NK-92 treated with Interleukin-12 subunit alpha and Interleukin-12 subunit beta, amount 100 ng/mL, for 24 hours (cell line): ENCODE measurements at regions not wholly inside any gene's neighbourhood (a gene's known extent, or its start where the extent isn't known, plus 50 kb on each side); places are given as distances from the start of the nearest gene placed in this dataset.

Experiments used
- DNase-seq: peaks from one replicate; lab custom pipeline; 2025; lab: John Stamatoyannopoulos, UW

DNA sequence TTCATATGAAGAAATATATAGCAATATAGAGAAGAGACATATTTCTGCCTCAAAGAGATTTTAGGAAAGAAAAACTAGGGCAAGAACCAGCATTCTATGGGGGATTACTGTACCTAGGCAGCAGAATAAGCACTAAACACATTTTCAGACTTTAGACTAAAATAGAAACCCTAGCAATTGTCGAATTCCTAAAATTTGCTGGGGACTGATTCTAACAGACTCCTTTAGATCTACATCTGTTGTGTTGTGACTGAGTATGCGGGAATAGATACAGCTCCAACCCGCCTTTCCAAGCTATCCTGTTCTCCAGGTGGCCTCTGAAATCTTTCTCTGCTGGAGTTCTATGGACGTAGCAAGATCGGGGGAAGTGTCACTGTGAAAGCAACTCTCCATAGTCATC is 482.2 kb downstream of the NTRK2 start:
- no peak for DNase-seq

DNA sequence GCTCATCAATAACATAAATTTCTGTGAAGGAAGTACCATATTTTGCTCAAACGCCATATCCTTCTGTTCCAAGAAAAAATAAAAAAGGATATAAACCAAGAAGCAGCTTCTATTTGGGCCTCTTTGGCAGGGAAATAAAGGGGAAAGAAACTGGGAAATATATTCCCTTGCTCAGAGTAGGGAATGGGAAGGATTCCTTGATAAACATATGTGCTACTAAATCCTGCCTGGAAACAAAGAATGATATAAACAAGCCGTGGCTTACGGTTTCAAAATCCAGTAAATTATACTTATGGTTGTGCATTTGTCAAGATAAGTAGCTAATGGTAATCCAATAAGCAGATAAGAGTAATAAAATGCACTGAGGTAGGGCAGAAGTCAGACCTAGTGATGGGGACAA is 481.6 kb downstream of the NTRK2 start:
- no peak for DNase-seq

DNA sequence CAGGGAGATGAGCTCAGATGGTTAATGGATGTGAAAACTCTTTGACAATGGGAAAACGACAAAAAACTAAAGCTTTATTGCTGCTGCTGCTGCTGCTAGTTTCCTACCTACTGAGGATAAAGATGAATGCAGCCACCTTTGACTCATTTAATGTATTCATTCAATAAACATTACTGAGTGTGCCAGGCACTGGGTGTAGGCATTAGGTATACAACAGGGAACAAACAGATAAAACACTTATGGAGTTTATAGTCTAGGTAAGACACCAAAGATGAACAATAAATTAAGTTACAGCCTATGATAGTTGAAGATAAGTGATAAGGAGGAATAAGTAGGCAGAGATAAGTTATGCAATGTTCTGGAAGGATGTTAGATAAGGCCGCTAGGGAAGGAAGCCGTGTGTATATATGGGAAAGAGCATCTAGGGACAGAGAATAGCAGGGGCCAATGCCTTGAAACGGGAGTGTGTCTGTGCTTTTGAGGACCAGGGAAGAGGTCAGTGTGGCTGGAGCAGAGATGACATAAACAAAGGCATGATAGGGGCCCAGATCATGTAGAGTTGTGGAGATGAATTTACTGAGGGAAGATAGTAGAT is 477.6 kb downstream of the NTRK2 start:
- DNase-seq = no peak

DNA sequence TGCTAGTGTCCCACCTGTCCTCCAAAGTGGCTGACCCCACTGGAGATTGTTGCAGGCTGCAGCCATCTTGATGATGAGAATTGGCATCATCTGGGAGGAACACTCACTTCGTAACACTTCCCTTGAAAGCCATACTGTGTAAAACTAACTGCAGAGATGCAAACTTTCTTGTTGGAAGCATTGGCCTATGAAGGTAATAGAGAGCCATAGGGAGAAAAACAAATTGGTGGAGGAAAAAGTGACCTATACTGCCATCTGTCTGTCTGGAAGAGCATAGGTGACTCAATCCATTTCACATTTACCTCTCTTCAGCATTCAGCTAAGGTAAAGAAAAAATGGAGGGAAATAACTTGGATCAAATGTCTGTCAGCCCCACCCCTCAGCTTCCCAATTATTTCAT is 473.4 kb downstream of the NTRK2 start:
- DNase-seq = no peak

DNA sequence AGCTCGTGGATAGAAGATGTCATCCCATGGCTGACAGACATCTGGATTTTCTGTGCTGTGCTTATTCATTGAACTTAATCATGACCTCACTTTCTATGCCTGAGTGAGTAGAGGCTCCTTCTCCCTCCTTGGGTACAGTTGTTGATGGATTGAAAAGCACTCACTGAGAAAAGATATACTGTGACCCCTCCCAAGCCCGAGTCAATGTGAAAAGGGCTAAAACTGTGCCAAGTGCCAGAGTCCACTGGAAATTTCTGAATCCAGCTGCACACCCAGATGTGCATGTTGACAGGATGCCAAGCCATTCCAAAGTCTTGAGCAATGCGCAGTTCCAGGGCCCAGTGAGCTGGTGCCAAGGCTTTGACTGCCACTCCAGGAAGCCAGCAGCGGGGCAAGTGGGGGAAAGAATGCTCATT is 473.0 kb downstream of the NTRK2 start:
- DNase-seq = no peak

DNA sequence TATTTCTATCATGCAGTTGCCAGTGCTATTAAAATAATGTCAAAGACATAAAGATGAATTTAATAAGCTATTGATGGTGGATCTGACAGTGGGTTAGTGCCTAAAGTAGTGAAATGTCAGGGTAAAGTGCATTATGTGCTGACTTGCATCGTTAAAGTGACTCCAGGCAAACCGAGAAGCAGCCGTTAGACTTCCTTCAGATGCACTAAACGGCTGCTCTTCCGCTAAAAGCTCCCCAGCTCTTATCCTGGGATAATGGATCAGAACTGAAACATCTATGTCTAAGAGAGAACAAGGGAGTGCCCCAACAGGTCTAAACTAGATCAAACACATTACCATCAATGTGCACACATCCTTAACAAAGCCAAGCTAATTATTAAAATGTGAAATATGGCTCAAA is 468.2 kb downstream of the NTRK2 start:
- no peak for DNase-seq

DNA sequence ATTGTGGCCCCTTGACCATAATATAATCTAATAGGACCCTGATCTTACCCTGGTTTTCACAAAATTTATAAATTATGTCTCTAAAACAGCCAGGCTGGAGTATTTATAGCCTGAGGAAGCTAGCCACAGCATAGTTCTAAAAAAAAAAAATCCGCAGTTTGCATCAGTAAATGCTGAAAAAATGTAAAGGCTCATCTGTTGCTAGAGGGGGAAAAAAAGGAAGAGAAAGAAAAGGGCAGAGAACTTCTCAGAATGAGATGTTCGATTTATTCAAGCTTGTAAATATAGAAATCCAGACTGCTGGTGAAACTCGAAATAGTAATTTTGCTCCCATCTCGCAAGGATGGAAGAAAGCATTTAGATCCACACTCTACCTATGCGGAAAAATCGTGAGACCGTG is 467.5 kb downstream of the NTRK2 start:
- DNase-seq = no peak

DNA sequence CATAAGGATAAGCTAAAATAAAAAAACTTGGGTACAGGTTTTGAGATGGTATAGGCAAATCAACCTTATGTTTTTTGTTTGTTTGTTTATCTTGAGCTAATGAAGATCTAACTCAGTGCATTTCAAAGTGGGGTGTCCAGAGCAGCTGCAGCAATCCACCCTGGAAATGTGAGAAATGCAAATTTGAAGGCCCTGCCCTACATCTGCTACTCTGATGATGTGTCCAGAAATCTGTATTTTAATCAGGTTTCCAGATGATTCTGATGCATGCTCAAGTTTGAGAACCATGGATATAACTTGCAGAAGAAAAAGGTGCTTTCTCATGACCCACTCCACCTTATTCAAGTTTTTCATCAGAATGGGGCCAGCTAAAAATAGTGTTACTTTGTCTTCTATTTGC is 467.0 kb downstream of the NTRK2 start:
- DNase-seq = no peak

DNA sequence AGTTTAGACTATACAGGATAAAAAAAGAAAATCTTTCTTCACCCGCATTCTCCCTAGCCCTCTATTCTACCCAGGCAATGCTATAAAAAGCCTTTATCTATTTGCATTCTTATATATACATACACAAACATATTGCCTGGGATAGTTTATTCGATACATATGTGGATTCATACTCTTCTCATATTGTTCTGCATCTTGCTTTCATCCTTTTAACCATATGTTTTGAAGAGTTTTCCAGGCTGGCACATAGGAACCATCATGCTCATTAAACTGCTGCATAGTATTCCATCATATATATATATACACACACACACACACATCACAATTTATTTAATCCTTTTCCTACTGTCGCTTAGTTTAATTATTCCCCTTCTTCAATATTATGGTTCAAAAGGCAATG is 461.2 kb downstream of the NTRK2 start:
- no peak for DNase-seq

DNA sequence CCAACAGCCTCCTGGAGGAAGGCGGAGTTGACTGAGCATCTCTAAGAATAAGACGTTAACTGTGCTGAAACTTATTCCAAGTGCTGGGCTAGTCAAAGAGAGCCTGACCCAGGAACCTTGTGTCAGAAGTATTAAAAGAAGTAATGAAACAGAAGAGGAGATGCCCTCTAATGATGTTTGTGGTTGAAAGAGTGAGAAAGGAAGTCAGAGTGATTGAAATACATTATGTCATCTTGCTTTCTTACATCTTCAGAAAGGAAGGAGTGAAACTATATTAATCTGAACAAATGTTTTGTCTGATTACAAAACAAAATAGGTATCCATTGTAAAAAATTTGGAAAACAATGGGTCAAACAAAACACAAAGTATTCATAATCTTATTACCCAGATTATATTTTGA is 460.7 kb downstream of the NTRK2 start:
- DNase-seq = no peak

DNA sequence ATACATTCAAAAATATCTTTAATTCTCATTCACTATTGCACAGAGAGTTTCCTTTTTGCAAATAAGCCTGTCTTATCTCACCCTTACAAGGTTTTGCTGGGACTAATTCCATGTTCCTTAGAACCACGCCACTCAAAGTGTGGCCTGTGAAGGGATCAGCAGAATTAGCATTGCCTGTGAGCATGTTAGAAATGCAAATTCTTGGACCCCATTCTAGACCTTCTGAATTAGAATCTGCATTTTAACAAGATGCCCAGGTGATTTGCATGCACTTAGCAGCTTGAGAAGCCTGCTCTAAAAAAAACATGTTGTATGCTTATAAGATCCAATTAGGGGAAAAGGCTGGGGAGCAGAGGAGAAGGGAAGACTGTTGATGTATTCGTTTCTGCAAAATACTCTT is 460.0 kb downstream of the NTRK2 start:
- DNase-seq = no peak

DNA sequence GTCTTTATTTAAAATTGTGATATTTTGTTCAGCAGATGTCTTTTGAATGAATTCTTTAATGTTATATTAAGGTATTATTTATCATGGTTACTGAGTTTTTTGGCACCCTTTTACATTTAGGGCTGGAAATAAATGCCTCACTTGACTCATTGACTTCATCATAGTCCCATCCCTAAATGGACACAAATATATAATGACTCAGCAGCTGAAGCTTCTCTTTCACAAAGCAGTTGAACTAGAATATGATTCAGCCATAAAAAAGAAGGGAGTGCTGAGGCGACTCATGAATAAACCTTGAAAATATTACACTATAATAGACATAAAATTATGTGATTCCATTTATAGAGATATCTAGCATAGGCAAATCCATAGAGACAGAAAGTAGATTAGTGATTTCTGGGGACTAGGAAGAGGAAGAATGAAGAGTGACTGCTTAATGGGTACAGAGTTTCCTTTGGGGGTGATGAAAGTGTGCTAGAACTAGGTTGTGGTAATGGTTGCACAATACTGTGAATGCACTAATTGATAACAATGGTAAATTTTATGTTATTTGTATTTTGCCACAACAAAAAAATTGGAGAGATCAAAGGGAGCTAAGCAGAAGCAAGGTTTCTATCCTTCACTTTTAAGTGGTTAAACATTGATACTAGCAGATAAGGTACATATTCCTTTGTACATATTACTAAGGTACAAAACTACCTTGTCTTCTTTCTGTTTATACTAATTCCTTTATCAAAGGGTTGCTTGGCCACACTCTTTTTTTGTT is 449.6 kb downstream of the NTRK2 start:
- no peak for DNase-seq

DNA sequence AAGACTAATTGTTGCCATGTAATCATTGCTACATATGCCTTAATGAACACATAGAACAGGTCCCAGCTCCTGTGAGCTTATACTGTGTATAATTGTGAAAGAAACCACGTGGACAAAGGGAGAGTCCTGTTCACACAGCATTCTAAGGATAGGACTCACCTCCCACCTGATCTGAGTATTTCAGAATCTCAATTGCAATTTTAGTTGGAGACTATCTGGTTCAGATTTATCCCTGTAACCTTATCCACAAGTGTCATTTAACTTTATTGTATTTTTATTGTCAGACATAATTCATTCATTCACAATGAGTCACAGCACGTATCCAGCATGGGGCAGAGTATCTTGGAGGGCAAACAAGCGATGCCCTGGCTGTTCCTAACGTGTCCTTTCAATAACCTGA is 448.3 kb downstream of the NTRK2 start:
- DNase-seq = no peak

DNA sequence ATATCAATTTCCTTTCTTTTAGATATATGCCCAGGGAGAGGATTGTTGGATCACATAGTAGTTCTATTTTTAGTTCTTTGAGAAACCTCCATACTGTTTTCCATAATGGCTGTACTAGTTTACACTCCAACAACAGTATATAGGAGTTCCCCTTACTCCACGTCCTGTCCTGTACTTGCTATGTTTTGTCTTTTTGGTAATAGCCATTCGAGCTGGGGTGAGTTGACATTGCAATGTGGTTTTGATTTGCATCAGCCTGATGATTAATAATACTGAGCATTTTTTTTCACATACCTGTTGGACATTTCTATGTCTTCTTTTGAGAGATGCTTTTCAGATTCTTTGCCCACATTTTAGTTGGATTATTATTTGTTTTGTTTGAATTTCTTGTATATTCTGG is 445.9 kb downstream of the NTRK2 start:
- no peak for DNase-seq

DNA sequence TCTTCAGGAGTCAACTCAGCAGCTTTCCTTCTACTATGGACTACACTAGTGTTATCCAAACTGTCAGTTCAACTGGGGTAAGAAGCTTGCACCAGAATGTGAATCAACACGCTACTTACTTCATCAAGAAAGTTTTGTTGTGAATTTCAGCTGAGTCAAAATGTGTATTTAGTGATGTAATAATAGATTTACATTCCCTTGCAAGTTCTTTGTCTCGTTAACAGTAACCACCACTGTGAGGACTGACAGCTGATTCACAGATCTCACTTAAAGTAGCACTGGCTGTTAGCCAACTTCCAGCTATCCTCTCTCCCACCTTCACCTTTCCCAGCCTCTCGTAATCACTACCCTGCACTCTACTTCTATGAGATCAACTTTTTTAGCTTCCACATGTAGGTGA is 445.3 kb downstream of the NTRK2 start:
- DNase-seq = no peak

DNA sequence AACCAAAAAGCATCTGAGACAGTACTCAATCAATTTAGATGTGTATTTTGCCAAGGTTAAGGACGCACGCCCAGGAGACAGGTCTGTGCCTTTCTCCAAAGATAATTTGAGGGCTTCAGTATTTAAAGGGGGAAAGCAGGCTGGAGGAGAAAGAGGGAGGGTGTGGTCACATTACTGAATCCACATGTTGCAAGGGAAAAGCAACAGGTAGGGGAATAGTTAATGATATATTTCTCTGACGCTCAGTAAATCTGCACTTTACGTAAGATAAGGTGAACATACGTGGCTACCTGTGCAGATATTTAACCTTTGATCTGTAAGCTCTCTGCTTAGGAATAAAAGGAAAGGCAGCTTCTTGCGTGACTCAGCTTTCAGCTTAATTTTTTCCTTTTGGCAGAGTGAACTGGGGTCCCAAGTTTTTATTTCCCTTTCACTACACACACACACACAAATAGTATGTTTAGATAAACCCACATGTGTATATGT is 443.4 kb downstream of the NTRK2 start:
- no peak for DNase-seq

DNA sequence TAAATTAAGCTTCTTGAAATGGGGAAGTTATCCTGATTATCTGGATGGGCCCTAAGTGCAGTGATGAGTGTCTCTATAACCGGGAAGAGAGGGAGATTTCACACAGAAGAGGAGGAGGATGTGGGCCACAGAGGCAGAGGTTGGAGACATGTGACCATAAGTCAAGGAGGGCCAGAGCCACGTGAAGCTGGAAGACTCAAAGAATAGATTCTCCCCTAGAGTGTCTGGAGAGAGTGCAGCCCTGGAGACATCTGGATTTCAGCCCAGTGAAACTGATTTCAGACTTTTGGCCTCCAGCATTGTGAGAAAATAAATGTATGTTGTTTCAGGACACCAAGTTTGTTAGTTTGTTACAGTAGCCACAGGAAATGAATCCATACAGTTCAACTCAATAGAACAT is 442.9 kb downstream of the NTRK2 start:
- no peak for DNase-seq

DNA sequence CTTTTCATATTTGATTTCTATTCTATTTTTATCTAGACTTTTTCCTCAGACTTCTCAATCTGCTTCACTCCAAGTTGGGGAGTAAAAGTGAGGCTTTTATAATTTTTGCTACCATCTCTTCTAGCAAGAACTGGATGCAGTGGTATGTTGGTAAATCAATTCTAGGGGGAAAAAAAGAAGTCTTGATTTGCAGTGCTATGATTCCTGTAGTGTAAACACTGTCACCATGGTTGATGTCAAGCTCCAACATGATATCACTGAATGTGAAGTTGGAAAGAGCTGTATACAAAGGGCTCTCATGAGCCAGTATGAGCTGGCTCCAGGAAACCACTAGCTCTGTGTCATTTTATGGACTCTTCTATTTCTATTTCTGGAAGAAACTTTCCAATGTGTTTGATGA is 439.2 kb downstream of the NTRK2 start:
- DNase-seq = no peak

DNA sequence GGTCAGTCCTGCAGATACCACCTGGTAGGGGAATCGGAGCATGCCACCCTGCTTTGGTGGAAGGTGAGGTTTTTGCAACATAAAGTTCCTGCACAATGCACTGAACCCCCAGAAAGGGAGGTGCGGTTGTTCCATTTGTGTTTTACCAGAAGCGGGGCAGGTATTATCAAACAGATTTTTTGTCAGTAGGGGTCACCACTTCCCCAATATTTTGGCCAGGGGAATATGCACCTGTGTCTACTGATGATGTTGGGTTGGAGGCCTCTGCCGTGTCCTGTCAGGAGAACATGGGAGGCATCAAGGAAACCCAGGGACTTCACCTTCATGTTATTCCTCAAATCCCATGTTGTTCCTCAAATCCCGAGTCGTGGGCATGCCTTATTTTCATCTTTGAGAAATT is 438.7 kb downstream of the NTRK2 start:
- DNase-seq = no peak

DNA sequence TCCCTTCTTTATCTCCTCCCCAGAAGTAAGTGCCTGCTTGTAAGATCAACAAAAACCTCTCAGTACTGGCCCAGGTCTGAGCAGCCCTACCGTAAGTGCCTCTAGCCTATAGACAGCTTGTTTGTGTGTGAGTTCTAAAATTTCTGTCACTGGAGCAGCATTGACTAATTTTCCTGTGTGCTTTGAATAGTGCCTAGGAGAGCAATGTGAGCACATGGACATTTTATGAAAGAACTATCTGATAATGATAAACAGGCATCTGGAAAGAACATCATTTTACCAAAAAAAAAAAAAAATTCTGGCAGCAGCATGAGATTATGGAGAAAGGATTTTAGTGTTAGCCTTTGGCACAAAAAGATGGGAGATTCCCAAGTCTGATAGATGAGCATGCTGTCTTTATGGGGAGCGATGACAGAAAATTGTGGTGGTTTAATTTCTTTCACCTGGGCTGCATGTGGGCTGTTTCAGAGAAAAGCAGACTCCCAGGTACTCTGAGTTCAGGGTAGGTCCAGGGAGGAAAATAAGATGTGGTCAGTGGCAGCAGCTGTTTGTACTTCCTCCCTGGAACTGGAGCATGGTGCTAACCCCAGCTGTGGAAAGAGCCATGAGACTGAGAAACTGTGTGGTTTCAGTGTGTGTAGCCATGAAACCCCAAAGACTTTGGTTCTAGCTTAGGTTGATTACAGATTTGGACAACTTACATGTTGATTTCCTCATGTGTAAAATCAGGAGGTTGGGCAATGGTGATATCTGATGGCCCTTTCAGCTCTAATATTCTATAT is 419.9 kb downstream of the NTRK2 start:
- DNase-seq = no peak

DNA sequence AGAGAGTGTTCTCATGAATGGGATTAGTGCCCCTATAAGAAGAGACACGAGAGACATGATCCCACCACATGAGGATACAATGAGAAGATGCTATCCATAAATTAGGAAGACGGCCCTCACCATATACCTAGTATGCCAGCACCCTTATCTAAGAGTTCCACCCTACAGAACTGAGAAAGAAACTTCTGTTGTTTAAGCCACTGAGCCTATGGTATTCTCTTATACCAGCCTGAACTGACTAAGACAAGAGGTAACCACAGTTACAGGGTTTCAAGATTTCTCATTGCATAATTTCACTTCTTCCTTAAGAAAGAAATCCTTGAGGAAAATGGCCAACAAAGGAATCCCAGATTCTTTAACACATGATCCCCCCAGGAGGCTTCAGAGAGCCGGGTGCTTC is 412.4 kb downstream of the NTRK2 start:
- no peak for DNase-seq

DNA sequence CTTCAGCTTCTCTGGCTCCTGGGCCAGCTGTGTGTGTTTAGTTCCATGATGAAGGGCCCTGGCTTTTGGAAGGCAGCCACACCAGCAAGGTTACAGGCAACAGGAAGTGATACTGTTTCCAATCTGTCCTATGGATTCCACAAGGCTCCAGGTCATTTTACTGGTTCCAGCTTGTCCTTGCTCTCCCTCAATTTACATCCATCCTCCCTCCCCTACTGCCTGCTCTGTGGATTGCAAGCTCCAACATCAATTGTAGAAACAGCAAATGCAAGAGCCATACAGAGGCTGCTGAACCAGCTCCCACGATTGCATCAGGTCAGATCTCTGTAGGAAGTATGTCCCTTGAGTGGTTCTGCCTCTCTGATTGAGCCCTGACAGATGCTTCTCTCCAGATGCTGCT is 409.8 kb downstream of the NTRK2 start:
- no peak for DNase-seq

DNA sequence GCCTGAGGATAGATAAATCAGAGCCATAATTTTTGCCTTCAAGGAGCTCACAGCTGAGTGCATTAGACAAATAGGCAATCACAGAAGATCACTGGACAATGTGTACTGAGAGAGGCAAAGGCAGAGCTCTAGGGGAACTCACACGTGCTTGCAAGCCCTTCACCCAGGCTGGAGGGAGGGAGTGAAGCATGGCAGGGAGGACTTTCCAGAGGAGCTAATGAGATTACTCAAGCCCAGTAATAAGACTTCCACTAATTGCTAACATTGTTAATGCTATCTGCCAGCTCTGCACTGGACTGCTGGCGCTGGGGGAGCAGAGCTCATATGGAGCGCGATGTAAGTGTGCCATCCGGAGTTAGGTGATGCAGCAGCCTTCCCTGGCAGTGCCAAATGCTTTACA is 408.4 kb downstream of the NTRK2 start:
- DNase-seq = no peak
